Choroid plexus epithelial cell (primary cell): ENCODE measurements at regions not wholly inside any gene's neighbourhood (a gene's known extent, or its start where the extent isn't known, plus 50 kb on each side); places are given as distances from the start of the nearest gene placed in this dataset.
A peak's percentile ranks its signal among the peaks of the same experiment; 100 is the strongest.
"Not testable (repeated sequence)": the region's sequence is repeated elsewhere in the genome, so short reads cannot be mapped to it uniquely, and the experiment has no call there.

ENCODE experiments used
- DNase-seq: peaks from one replicate; pipeline ENCODE4 v3.0.0-alpha.2; 2010; ENCODE audit warnings: low read depth
- H3K4me3 ChIP-seq: 2 replicates; pipeline ENCODE4 v1.5.1; 2011; ENCODE audit warnings: low read depth, mild to moderate bottlenecking, control low read depth, low read length, moderate library complexity
- CTCF ChIP-seq: conservative IDR thresholded peaks from 2 replicates; pipeline ENCODE4 v1.5.1; 2011; ENCODE audit warnings: low read depth, mild to moderate bottlenecking, control low read depth, inconsistent platforms, low read length, moderate library complexity

DNA sequence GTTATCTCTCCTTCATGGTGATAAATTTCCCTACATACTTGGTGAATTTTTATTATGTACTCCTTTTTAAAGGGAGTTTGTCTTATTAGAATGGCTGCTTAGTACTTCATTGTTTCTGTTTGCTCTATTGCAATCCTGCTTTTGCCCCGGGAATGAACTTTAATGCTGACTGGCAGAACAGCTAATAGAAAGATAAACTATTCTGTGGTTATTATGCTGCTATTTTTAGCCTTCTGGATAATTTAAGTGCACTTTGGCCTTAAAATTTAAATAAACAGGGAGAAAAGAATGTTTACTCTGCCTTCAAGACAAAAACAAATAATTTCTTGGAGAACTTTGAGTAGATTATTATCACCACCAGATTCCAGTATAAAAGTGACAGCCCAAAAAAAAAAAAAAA lies 413.8 kb upstream of the CCDC54 start:
- no peak for TF ChIP-seq CTCF
- peak; percentile 80 for DNase-seq
- no peak overlapping the region for H3K4me3 ChIP-seq

GRCh38 chr3:106965307-106965706 lies 411.9 kb upstream of the CCDC54 start:
- no peak for TF ChIP-seq CTCF
- DNase-seq, result no peak
- H3K4me3 ChIP-seq, result no peak overlapping the region

DNA sequence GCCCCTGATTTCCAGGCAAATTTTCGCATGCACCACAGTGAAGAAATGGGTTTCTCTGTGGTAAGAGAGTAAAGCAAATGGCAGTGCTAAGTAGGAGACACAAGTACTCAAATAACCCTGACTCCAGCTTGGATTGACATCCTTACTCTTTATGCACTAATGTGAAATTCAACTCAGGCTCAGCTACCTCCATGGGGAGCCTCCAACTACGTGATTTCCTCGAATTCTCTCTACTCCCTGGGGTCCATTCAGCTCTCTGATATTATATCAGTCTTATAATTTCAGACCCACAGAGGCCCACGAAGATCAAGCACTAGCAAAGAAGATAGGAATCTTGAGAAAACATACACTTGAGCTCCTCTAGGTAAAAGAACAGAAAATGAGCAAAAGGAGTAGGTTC lies 407.6 kb upstream of the CCDC54 start:
- no peak for TF ChIP-seq CTCF
- H3K4me3 ChIP-seq, result no peak overlapping the region

GRCh38 chr3:106981392-106981791 lies 395.8 kb upstream of the CCDC54 start:
- DNase-seq, result no peak
- no peak for TF ChIP-seq CTCF
- H3K4me3 ChIP-seq, result no peak overlapping the region

More for the DNA sequence above, 407.6 kb upstream of the CCDC54 start:
- DNase-seq, result no peak

DNA sequence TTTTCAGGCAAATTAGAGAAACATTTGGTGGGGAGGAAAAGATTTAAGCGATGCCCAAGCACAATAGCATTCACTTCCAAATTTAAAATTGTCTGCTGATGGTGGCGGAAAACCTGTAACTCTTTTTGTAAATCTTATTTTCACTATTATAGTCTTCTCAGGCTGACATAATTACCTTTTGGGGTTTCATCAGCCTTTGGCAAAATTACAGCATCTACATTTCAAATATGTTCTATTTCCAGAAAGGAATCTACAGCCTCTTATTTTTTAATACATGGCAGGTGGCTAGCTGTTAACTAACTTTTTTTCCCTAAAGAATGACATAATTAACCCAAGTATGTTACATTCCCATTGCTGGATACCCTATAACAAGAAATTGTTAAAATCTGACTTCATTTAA lies 391.5 kb upstream of the CCDC54 start:
- DNase-seq, result peak; percentile 7
- no peak overlapping the region for H3K4me3 ChIP-seq
- TF ChIP-seq CTCF, result no peak

DNA sequence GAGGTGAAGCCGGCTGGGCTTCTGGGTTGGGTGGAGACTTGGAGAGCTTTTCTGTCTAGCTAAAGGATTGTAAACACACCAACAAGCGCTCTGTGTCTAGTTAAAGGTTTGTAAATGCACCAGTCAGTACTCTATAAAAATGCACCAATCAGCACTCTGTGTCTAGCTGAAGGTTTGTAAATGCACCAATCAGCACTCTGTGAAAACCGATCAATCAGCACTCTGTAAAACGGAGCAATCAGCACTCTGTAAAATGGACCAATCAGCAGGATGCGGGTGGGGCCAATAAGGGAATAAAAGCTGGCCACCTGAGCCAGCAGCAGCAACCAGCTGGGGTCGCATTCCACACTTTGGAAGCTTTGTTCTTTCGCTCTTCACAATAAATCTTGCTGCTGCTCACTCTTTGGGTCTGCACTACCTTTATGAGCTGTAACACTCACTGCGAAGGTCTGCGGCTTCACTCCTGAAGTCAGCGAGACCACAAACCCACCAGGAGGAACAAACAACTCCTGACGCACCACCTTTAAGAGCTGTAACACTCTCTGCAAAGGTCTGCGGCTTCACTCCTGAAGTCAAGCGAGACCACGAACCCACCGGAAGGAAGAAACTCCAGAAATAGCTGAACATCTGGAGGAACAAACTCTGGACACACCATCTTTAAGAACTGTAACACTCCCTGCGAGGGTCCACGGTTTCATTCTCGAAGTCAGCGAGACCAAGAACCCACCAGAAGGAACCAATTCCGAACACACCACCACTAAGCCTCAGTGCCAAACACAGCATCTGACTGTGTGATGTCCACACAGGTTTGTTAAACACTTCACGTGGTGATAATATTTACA lies 378.2 kb upstream of the CCDC54 start:
- not testable (repeated sequence) for H3K4me3 ChIP-seq, DNase-seq

- no peak for DNase-seq
- no peak for TF ChIP-seq CTCF
- no peak overlapping the region for H3K4me3 ChIP-seq
Measured at GRCh38 chr3:107001635-107002034, 375.6 kb upstream of the CCDC54 start.

- DNase-seq, H3K4me3 ChIP-seq: not testable (repeated sequence)
Measured at GRCh38 chr3:107005352-107005751, 371.9 kb upstream of the CCDC54 start.
